ENCODE measurements at regions not wholly inside any gene's neighbourhood (a gene's known extent, or its start where the extent isn't known, plus 50 kb on each side); places are given as distances from the start of the nearest gene placed in this dataset.
A peak's percentile ranks its signal among the peaks of the same experiment; 100 is the strongest.

DNA sequence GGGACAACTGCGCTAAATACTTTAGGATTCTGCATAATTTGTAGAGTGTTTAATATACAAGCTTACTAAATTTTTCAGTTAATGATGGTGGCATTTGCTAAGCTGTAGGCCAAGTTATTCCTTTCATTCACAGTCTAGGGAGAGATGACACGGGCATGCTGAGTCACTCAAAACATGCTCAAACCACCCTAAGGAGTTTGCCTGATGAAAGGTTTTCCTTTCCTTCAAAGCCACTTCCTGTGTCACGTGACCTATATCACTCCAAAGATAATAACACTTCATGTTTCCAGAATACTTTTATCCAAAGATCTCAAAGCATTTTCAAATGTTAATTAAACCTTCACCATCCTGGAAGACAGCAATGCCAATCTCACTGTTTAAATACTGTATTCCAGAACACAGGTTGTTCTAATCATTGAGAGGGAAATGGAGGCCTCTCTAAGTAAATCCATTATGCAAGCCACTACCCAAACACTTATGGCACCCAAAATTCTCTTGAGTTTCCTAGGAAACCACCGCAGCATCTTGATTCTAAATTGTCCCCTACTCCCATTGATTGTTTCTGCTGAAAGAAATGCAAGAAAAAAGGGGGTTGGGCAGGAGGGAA lies 207.0 kb upstream of the CDKN3 start:
- WGBS (ENCODE audit: insufficient coverage) = no CpG with 5 or more reads among the region's 4 CpGs
- Histone ChIP-seq H3K9me3 (replicated peaks in 1 of 2; ENCODE audit: control insufficient read depth in 1 of 2, insufficient read depth in 1 of 2, low read length in 2 of 2) (no peaks in the 10 kb centered on the region), H3K4me1 (ENCODE audit: control insufficient read depth in 1 of 2, insufficient read depth in 2 of 2, low read length in 2 of 2) (no peaks in the 10 kb centered on the region), H3K27me3 (ENCODE audit: control insufficient read depth in 2 of 2, insufficient read depth in 2 of 2, low read length in 2 of 2) (no peaks in the 10 kb centered on the region), H3K4me3 (replicated peaks in 1 of 3; ENCODE audit: low read depth in 2 of 3, low read length in 3 of 3) (no peak overlapping the region), H3K4me2 (replicated peaks; ENCODE audit: extremely low read depth, low read length, poor library complexity, severe bottlenecking) (no peak overlapping the region), H3K36me3 (replicated peaks in 1 of 2; ENCODE audit: control insufficient read depth in 1 of 2, insufficient read depth in 2 of 2, low read length in 2 of 2) (no peaks in the 10 kb centered on the region), H3K9ac (ENCODE audit: insufficient read depth, low read length, poor library complexity, severe bottlenecking) (no peak overlapping the region), H3K27ac (ENCODE audit: low read depth in 1 of 2, low read length in 2 of 2) (no peak overlapping the region), H4K20me1 (ENCODE audit: insufficient read depth, low read length) (no peaks in the 10 kb centered on the region), H2AFZ (ENCODE audit: insufficient read depth, low read depth, low read length, poor library complexity, severe bottlenecking) (peak overlapping the region; percentile 29), H3K79me2 (ENCODE audit: insufficient read depth, low read length) (no peaks in the 10 kb centered on the region)
- TF ChIP-seq, protein P1, sequence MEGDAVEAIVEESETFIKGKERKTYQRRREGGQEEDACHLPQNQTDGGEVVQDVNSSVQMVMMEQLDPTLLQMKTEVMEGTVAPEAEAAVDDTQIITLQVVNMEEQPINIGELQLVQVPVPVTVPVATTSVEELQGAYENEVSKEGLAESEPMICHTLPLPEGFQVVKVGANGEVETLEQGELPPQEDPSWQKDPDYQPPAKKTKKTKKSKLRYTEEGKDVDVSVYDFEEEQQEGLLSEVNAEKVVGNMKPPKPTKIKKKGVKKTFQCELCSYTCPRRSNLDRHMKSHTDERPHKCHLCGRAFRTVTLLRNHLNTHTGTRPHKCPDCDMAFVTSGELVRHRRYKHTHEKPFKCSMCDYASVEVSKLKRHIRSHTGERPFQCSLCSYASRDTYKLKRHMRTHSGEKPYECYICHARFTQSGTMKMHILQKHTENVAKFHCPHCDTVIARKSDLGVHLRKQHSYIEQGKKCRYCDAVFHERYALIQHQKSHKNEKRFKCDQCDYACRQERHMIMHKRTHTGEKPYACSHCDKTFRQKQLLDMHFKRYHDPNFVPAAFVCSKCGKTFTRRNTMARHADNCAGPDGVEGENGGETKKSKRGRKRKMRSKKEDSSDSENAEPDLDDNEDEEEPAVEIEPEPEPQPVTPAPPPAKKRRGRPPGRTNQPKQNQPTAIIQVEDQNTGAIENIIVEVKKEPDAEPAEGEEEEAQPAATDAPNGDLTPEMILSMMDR (IDR thresholded peaks at IDR 0.05) = no peak
- no peaks in the 10 kb centered on the region for H3K27me3 Mint-ChIP-seq (ENCODE audit: low read depth in 3 of 3)
- intact Hi-C loops (cut with micrococcal nuclease) = no loop called here
- H3K27ac Mint-ChIP-seq = no peak overlapping the region
- no peak for DNase-seq
- no peaks in the 10 kb centered on the region for H3K36me3 Mint-ChIP-seq
- H3K4me1 Mint-ChIP-seq = no peaks in the 10 kb centered on the region
- peaks cover 0 to 2% (median 0%) of the 10 kb centered on the region in 7 donors for H3K9me3 Mint-ChIP-seq
- H3K4me3 Mint-ChIP-seq = no peak overlapping the region

DNA sequence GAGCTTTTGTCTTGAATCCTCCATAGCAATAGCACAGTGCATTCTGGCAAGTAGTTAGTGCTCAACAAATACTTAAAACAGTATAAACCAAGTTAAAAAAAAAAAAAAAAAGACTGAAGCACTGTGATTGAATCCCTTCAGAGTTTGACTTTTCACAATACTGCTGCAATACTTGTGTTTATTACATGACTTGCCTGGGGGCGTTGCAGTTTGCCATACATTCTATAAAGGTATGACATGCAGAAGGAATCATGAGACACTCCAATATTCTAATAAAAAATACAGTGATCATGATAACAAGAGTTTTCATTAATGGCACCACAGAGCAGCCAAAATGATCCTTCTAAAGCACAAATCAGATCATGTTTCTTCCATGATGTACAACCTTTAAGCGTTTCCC lies 205.0 kb upstream of the CDKN3 start:
- WGBS (ENCODE audit: insufficient coverage) = 100% methylated on average over 1 of the region's 2 CpGs
- no peaks in the 10 kb centered on the region for H3K4me1 Mint-ChIP-seq
- H3K9me3 Mint-ChIP-seq = peaks cover 0 to 3% (median 2%) of the 10 kb centered on the region in 7 donors
- H3K4me3 Mint-ChIP-seq = no peak overlapping the region
- Histone ChIP-seq H3K4me1 (ENCODE audit: control insufficient read depth in 1 of 2, insufficient read depth in 2 of 2, low read length in 2 of 2) (no peaks in the 10 kb centered on the region), H3K79me2 (ENCODE audit: insufficient read depth, low read length) (no peaks in the 10 kb centered on the region), H3K36me3 (replicated peaks in 1 of 2; ENCODE audit: control insufficient read depth in 1 of 2, insufficient read depth in 2 of 2, low read length in 2 of 2) (no peaks in the 10 kb centered on the region), H3K4me2 (replicated peaks; ENCODE audit: extremely low read depth, low read length, poor library complexity, severe bottlenecking) (no peak overlapping the region), H3K9ac (ENCODE audit: insufficient read depth, low read length, poor library complexity, severe bottlenecking) (no peak overlapping the region), H3K4me3 (replicated peaks in 1 of 3; ENCODE audit: low read depth in 2 of 3, low read length in 3 of 3) (no peak overlapping the region), H3K9me3 (replicated peaks in 1 of 2; ENCODE audit: control insufficient read depth in 1 of 2, insufficient read depth in 1 of 2, low read length in 2 of 2) (no peaks in the 10 kb centered on the region), H2AFZ (ENCODE audit: insufficient read depth, low read depth, low read length, poor library complexity, severe bottlenecking) (no peak overlapping the region), H3K27ac (ENCODE audit: low read depth in 1 of 2, low read length in 2 of 2) (no peak overlapping the region), H4K20me1 (ENCODE audit: insufficient read depth, low read length) (no peaks in the 10 kb centered on the region), H3K27me3 (ENCODE audit: control insufficient read depth in 2 of 2, insufficient read depth in 2 of 2, low read length in 2 of 2) (no peaks in the 10 kb centered on the region)
- no peak for DNase-seq
- peaks cover 0 to 5% (median 0%) of the 10 kb centered on the region in 3 donors for H3K27me3 Mint-ChIP-seq (ENCODE audit: low read depth in 3 of 3)
- no peak overlapping the region for H3K27ac Mint-ChIP-seq
- intact Hi-C loops (cut with micrococcal nuclease) = no loop called here
- TF ChIP-seq, protein P1 (IDR thresholded peaks at IDR 0.05) = no peak
- no peaks in the 10 kb centered on the region for H3K36me3 Mint-ChIP-seq

All from CD14-positive monocyte (primary cell).